ENCODE measurements at regions not wholly inside any gene's neighbourhood (a gene's known extent, or its start where the extent isn't known, plus 50 kb on each side); places are given as distances from the start of the nearest gene placed in this dataset.

DNA sequence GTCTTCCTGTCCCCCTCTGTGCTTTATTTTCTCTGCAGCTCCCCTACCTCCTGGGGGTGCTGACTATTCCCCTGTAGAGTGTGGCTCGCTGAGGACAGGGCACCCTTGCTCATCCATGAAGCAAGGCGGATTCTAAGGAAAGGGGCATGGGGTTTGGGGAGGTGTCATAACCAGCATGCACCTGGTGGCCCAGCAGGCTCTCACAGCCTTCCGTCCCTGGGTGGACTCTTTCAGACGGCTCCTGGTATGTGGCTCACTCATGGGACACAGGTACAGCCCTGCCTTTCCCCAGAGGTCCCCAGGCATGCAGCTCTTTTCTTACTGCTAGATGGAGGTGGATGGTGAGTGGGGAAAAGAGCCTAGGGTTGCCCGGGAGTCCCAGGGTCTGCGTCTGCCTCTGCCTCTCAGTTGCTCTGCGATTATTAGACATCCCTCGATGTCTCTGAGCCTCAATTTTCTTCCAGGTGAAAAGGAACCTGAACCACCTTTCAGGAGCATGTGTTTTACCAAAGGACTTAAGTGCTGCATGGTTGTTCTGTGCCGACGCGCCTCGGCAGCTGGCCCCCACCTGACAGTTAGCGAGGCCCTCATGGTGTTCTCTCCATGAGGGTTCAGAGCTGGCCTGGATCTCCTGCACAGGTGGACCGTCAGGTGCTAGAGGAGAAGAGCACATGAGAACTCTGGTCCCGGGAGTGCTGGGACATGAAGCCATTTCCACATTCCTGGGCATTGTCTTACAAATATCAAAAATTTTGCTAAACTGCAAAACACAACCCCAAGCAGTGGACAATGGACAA lies 172.5 kb upstream of the SHH start:
- intact Hi-C loops (cut with micrococcal nuclease; ENCODE audit: unreplicated experiment) (no loop called here), in situ Hi-C loops (cut with HindIII; ENCODE audit: low pct_unique_long_range_greater_than_20kb, low sequenced_read_pairs) (no loop called here)
- POLR2A ChIA-PET = no interaction called here

DNA sequence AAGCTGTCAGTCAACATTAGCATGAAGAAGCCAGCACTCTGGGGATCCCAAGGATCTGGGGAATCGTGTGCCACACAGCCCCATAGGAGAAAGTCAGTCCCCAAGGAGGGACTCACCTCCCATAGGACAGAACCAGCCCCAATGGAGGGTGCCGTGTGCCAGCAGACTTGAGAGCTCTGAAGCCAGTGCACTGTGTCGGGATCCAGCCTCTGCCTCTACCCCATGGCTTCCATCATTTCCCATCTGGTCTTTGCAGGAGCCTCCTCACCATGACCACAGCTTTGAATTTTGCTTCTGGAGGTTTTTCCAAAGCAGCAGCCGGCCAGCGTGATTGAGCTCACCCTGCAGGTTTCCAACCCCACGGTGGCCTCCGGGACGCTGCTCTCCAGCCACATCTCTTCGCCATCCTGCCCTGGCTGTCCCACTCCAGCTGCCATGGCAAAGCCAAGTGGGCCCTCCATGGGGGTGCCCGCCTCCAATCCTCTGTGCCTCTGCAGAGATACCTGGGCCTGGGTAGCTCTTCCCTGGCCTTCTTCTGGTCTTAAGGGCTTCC lies 171.8 kb upstream of the SHH start:
- Histone ChIP-seq H3K27me3 (ENCODE audit: control insufficient read depth, insufficient read depth, low read length) (no peaks in the 10 kb centered on the region; the same call in 1 of the 2 replicates), H3K4me1 (ENCODE audit: control insufficient read depth, insufficient read depth, low read length) (no peaks in the 10 kb centered on the region), H3K36me3 (ENCODE audit: control insufficient read depth, insufficient read depth, low read length) (no peaks in the 10 kb centered on the region), H3K4me3 (ENCODE audit: low read depth in 2 of 2, low read length in 2 of 2) (no peak overlapping the region), H3K27ac (ENCODE audit: low read length) (no peak overlapping the region), H3K9me3 (ENCODE audit: control insufficient read depth, insufficient read depth, low read depth, low read length) (no peaks in the 10 kb centered on the region)
- BruUV-seq (replicated peaks) = no TSS peak
- ATAC-seq (no peak), DNase-seq (ENCODE audit: low read depth, low spot score) (no peak)
- ChIA-PET CTCF (interaction anchor here (0.7 kb wide), 1 partner anchor 170 kb away, joined by 5 read pairs; no protein-coding TSS in a partner anchor), POLR2A (no interaction called here)
- intact Hi-C loops (cut with micrococcal nuclease; ENCODE audit: unreplicated experiment) (no loop called here), in situ Hi-C loops (cut with HindIII; ENCODE audit: low pct_unique_long_range_greater_than_20kb, low sequenced_read_pairs) (no loop called here)
- TF ChIP-seq POLR2AphosphoS5 (IDR thresholded peaks at IDR 0.05; ENCODE audit: low read depth, low read length) = no peak
- TF ChIP-seq, protein P1, sequence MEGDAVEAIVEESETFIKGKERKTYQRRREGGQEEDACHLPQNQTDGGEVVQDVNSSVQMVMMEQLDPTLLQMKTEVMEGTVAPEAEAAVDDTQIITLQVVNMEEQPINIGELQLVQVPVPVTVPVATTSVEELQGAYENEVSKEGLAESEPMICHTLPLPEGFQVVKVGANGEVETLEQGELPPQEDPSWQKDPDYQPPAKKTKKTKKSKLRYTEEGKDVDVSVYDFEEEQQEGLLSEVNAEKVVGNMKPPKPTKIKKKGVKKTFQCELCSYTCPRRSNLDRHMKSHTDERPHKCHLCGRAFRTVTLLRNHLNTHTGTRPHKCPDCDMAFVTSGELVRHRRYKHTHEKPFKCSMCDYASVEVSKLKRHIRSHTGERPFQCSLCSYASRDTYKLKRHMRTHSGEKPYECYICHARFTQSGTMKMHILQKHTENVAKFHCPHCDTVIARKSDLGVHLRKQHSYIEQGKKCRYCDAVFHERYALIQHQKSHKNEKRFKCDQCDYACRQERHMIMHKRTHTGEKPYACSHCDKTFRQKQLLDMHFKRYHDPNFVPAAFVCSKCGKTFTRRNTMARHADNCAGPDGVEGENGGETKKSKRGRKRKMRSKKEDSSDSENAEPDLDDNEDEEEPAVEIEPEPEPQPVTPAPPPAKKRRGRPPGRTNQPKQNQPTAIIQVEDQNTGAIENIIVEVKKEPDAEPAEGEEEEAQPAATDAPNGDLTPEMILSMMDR (IDR thresholded peaks at IDR 0.05) = no peak
- TF ChIP-seq TCF7L2 (IDR thresholded peaks at IDR 0.05; ENCODE audit: low read depth, low read length) = no peak
- TF ChIP-seq, protein P2, sequence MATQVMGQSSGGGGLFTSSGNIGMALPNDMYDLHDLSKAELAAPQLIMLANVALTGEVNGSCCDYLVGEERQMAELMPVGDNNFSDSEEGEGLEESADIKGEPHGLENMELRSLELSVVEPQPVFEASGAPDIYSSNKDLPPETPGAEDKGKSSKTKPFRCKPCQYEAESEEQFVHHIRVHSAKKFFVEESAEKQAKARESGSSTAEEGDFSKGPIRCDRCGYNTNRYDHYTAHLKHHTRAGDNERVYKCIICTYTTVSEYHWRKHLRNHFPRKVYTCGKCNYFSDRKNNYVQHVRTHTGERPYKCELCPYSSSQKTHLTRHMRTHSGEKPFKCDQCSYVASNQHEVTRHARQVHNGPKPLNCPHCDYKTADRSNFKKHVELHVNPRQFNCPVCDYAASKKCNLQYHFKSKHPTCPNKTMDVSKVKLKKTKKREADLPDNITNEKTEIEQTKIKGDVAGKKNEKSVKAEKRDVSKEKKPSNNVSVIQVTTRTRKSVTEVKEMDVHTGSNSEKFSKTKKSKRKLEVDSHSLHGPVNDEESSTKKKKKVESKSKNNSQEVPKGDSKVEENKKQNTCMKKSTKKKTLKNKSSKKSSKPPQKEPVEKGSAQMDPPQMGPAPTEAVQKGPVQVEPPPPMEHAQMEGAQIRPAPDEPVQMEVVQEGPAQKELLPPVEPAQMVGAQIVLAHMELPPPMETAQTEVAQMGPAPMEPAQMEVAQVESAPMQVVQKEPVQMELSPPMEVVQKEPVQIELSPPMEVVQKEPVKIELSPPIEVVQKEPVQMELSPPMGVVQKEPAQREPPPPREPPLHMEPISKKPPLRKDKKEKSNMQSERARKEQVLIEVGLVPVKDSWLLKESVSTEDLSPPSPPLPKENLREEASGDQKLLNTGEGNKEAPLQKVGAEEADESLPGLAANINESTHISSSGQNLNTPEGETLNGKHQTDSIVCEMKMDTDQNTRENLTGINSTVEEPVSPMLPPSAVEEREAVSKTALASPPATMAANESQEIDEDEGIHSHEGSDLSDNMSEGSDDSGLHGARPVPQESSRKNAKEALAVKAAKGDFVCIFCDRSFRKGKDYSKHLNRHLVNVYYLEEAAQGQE (IDR thresholded peaks at IDR 0.05; ENCODE audit: insufficient read depth in 1 of 2, low read depth in 2 of 2, low read length in 1 of 2) = no peak
- no peak for TF ChIP-seq SIN3A (IDR thresholded peaks at IDR 0.05; ENCODE audit: borderline replicate concordance, insufficient read depth, low read depth, low read length)

More for the DNA sequence above, 172.5 kb upstream of the SHH start:
- DNase-seq (ENCODE audit: low read depth, low spot score) = no peak
- Histone ChIP-seq H3K4me1 (ENCODE audit: control insufficient read depth, insufficient read depth, low read length) (no peaks in the 10 kb centered on the region), H3K36me3 (ENCODE audit: control insufficient read depth, insufficient read depth, low read length) (no peaks in the 10 kb centered on the region), H3K27me3 (ENCODE audit: control insufficient read depth, insufficient read depth, low read length) (no peaks in the 10 kb centered on the region), H3K9me3 (ENCODE audit: control insufficient read depth, insufficient read depth, low read depth, low read length) (no peaks in the 10 kb centered on the region), H3K4me3 (ENCODE audit: low read depth in 2 of 2, low read length in 2 of 2) (no peak overlapping the region), H3K27ac (ENCODE audit: low read length) (no peak overlapping the region)
- TF ChIP-seq TCF7L2 (IDR thresholded peaks at IDR 0.05; ENCODE audit: low read depth, low read length) = no peak
- TF ChIP-seq SIN3A (IDR thresholded peaks at IDR 0.05; ENCODE audit: borderline replicate concordance, insufficient read depth, low read depth, low read length) = no peak
- TF ChIP-seq, protein P2 (IDR thresholded peaks at IDR 0.05; ENCODE audit: insufficient read depth in 1 of 2, low read depth in 2 of 2, low read length in 1 of 2) = no peak
- TF ChIP-seq, protein P1 (IDR thresholded peaks at IDR 0.05) = no peak
- no peak for TF ChIP-seq POLR2AphosphoS5 (IDR thresholded peaks at IDR 0.05; ENCODE audit: low read depth, low read length)
- CTCF ChIA-PET = no interaction called here
- BruUV-seq (replicated peaks) = no TSS peak
- no peak for ATAC-seq

All from Panc1 (cell line).